Endothelial cell of umbilical vein (primary cell): ENCODE measurements at regions not wholly inside any gene's neighbourhood (a gene's known extent, or its start where the extent isn't known, plus 50 kb on each side); places are given as distances from the start of the nearest gene placed in this dataset.

Source experiments
- EZH2 ChIP-seq: IDR thresholded peaks from 2 replicates; pipeline ENCODE4 v1.6.1; 2012; ENCODE audit warnings: borderline replicate concordance, low read depth, mild to moderate bottlenecking, moderate library complexity, low read length, inconsistent platforms; ENCODE audit not compliant: severe bottlenecking
- FOS ChIP-seq: IDR thresholded peaks from 2 replicates; pipeline ENCODE4 v1.6.1; 2011; ENCODE audit warnings: mild to moderate bottlenecking, low read length, moderate library complexity, borderline replicate concordance; ENCODE audit not compliant: insufficient read depth
- POLR2AphosphoS5 ChIP-seq: IDR thresholded peaks from 2 replicates; pipeline ENCODE4 v1.6.1; 2012; ENCODE audit warnings: low read depth, mild to moderate bottlenecking, control low read depth, low read length, moderate library complexity; ENCODE audit not compliant: insufficient read depth
- TF ChIP-seq, protein P1 (sequence below), 2 donors: IDR thresholded peaks; 1 replicate in 1 of 2; 2 replicates in 1 of 2; pipeline ENCODE4 v1.5.1; 2011; ENCODE audit warnings: low read length in 2 of 2, mild to moderate bottlenecking in 2 of 2, moderate library complexity in 2 of 2, control low read depth in 1 of 2, inconsistent platforms in 1 of 2, low read depth in 1 of 2; ENCODE audit not compliant: insufficient read depth in 1 of 2; ENCODE audit errors: extremely low read depth in 1 of 2

DNA sequence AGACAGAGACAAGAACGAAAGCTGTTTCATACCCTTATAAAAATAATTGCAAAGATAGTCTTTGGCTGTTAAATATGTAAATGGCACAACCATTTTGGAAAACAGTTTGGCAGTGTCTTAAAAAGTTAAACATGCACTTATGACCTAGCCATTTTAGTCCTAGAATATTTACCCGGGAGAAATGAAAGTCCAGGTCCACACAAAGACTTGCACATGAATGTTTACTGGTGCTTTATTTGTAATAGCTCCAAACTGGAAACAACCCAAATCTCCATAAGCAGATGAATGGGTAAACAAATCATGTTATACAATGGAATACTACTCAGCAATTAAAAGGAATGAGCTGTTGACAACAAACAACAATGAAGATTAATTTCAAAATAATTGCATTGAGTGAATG, 380.4 kb downstream of the ETNK1 start:
- TF ChIP-seq, protein P1, sequence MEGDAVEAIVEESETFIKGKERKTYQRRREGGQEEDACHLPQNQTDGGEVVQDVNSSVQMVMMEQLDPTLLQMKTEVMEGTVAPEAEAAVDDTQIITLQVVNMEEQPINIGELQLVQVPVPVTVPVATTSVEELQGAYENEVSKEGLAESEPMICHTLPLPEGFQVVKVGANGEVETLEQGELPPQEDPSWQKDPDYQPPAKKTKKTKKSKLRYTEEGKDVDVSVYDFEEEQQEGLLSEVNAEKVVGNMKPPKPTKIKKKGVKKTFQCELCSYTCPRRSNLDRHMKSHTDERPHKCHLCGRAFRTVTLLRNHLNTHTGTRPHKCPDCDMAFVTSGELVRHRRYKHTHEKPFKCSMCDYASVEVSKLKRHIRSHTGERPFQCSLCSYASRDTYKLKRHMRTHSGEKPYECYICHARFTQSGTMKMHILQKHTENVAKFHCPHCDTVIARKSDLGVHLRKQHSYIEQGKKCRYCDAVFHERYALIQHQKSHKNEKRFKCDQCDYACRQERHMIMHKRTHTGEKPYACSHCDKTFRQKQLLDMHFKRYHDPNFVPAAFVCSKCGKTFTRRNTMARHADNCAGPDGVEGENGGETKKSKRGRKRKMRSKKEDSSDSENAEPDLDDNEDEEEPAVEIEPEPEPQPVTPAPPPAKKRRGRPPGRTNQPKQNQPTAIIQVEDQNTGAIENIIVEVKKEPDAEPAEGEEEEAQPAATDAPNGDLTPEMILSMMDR (IDR thresholded peaks at IDR 0.05; ENCODE audit: extremely low read depth in 1 of 2, insufficient read depth in 1 of 2, low read depth in 1 of 2, low read length in 2 of 2): no peak
- no peak for TF ChIP-seq EZH2
- no peak for TF ChIP-seq FOS
- no peak for TF ChIP-seq POLR2AphosphoS5
